Stomach (tissue), 8 donors: ENCODE measurements at regions not wholly inside any gene's neighbourhood (a gene's known extent, or its start where the extent isn't known, plus 50 kb on each side); places are given as distances from the start of the nearest gene placed in this dataset.

ENCODE experiments used
- DNase-seq, 2 donors: peaks; one replicate each; pipeline versions ENCODE4 v3.0.0 to v3.0.0-alpha.2; 2013 to 2019
- H3K27ac ChIP-seq, 5 donors: fragments of 200-600 bp in 4 of 5; sonication (generic) in 4 of 5; one replicate each; pipeline ENCODE4 v1.5.1; 2013 to 2019; ENCODE audit warnings: mild to moderate bottlenecking in 1 of 5, moderate library complexity in 1 of 5
- H3K27me3 ChIP-seq, 3 donors: fragments of 200-600 bp; sonication (generic); one replicate each; pipeline ENCODE4 v1.5.1; 2017 to 2019; ENCODE audit warnings: mixed run types in 1 of 3
- H3K36me3 ChIP-seq, 4 donors: fragments of 200-600 bp; sonication (generic); 1 replicate in 3 of 4; 2 replicates in 1 of 4; pipeline ENCODE4 v1.5.1; 2016 to 2019
- H3K4me1 ChIP-seq, 4 donors: fragments of 200-600 bp; sonication (generic); one replicate each; pipeline ENCODE4 v1.5.1; 2016 to 2019
- H3K4me3 ChIP-seq, 4 donors: fragments of 200-600 bp; sonication (generic) in 3 of 4; one replicate each; pipeline ENCODE4 v1.5.1; 2016 to 2019; ENCODE audit warnings: mild to moderate bottlenecking in 1 of 4
- H3K9me3 ChIP-seq, 4 donors: fragments of 200-600 bp; sonication (generic); one replicate each; pipeline ENCODE4 v1.5.1; 2016 to 2019
- EP300 ChIP-seq: sonication (generic); formaldehyde crosslinking; IDR thresholded peaks from one replicate; pipeline ENCODE4 v1.6.1; 2017; ENCODE audit warnings: antibody characterized with exemption
- POLR2A ChIP-seq, 4 donors: fragments of 450-650 bp; IDR thresholded peaks; one replicate each; pipeline ENCODE4 v1.6.1; 2016; ENCODE audit warnings: antibody characterized with exemption in 4 of 4, control low read depth in 2 of 4, mild to moderate bottlenecking in 1 of 4, moderate library complexity in 1 of 4
- POLR2AphosphoS5 ChIP-seq, 3 donors: sonication (generic); formaldehyde crosslinking; IDR thresholded peaks; one replicate each; pipeline ENCODE4 v1.6.1; 2016; ENCODE audit warnings: antibody characterized with exemption in 3 of 3
- WGBS, 5 donors: extraction: QIAGEN DNeasy Blood & Tissue Kit in 3 of 5; methylation state at CpG; one replicate each; pipeline versions ENCODE4 v1.1.5 to v1.1.7; 2013 to 2018; 5-methylcytosine and 5-hydroxymethylcytosine counted together
- intact Hi-C: fragments of 100-400 bp; cut with DNase I; formaldehyde crosslinking; loops from one replicate; pipeline ENCODE4 v1.15.1; 2023; ENCODE audit warnings: low total_unique reads
- TF ChIP-seq, protein P1 (sequence below), 7 experiments: fragments of 450-650 bp in 4 of 7; fragments of 200-600 bp in 3 of 7; sonication (generic) in 3 of 7; IDR thresholded peaks; one replicate each; pipeline ENCODE4 v1.5.1; 2016 to 2019; ENCODE audit warnings: antibody characterized with exemption in 7 of 7, control low read depth in 2 of 7, mild to moderate bottlenecking in 1 of 7
- donor health status: healthy with polysubstance abuse.
- donor health status: Bipolar disorder and iron deficiency.
- donor health status: healthy.

DNA sequence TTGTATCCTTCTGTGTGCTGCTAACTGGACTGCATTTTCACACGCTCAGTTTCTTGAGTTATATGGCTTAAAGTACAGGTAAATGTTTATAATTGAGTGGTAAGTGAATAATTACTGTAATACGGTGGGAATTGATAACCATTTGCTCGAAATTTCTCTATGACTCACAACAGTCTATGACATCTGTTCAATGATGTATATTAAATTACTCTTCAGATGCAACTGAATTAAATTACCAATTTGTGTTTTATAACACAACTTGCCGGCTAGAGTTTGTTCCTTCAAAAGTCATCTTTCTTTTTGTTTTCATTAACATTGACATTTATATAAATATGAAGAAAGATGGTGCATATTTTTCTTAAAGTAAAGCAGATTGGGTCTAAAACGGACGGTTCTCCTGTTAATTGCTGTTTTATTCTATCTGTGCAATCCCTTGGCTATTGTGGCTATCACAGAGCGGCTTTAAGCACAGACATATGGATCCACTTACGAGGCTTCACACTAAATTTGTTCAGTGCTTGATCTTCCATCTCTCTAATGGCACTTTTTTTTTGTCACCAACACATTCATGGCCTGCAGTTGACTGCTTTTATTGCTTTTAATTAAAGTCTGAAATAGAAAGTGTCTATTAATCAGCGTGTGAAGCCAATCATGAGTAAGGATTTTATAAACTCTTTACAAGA lies 1291.6 kb upstream of the SLC10A2 start:
- no peak overlapping the region for H3K4me3 ChIP-seq
- no peak for TF ChIP-seq EP300
- TF ChIP-seq POLR2AphosphoS5 (IDR thresholded peaks at IDR 0.05) = no peak
- TF ChIP-seq, protein P1, sequence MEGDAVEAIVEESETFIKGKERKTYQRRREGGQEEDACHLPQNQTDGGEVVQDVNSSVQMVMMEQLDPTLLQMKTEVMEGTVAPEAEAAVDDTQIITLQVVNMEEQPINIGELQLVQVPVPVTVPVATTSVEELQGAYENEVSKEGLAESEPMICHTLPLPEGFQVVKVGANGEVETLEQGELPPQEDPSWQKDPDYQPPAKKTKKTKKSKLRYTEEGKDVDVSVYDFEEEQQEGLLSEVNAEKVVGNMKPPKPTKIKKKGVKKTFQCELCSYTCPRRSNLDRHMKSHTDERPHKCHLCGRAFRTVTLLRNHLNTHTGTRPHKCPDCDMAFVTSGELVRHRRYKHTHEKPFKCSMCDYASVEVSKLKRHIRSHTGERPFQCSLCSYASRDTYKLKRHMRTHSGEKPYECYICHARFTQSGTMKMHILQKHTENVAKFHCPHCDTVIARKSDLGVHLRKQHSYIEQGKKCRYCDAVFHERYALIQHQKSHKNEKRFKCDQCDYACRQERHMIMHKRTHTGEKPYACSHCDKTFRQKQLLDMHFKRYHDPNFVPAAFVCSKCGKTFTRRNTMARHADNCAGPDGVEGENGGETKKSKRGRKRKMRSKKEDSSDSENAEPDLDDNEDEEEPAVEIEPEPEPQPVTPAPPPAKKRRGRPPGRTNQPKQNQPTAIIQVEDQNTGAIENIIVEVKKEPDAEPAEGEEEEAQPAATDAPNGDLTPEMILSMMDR (IDR thresholded peaks at IDR 0.05) = no peak
- TF ChIP-seq POLR2A (IDR thresholded peaks at IDR 0.05) = no peak
- 67 to 82% (median 80%) methylated on average over 9 of the region's 9 CpGs for WGBS, 5 donors

DNA sequence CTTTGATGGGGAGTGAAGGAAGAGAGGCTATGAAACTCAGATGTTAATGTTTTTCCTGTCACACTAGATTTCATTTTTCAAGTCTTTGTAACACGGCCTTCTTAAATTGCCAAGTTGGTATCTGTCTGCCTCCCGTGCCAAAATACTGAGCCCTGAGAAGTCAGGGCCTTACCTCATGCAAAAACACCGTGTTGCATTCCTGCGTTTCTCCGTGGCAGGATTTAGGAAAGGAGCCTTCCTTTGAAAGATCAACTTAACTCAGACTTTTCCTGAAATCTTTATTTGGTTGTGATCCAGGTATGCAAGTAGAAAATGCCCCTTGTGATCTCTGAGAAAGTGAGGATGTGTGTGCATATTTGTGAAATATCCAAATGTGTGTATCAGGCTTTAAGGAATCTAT lies 1291.0 kb upstream of the SLC10A2 start:
- Histone ChIP-seq H3K27ac (no peak overlapping the region), H3K27me3 (no peaks in the 10 kb centered on the region), H3K4me1 (no peaks in the 10 kb centered on the region), H3K36me3 (no peaks in the 10 kb centered on the region), H3K4me3 (no peak overlapping the region), H3K9me3 (peaks cover 0 to 3% (median 1%) of the 10 kb centered on the region in 4 donors)
- peak in 1 of 2 donors; percentile 22 for DNase-seq
- TF ChIP-seq POLR2A (IDR thresholded peaks at IDR 0.05) = no peak
- TF ChIP-seq, protein P1 (IDR thresholded peaks at IDR 0.05) = no peak
- TF ChIP-seq EP300 = no peak
- TF ChIP-seq POLR2AphosphoS5 (IDR thresholded peaks at IDR 0.05) = no peak
- intact Hi-C loops = no loop called here
- WGBS, 5 donors = 29 to 54% (median 44%) methylated on average over 5 of the region's 5 CpGs

More for the DNA sequence above, 1291.6 kb upstream of the SLC10A2 start:
- Histone ChIP-seq H3K27ac (no peak overlapping the region), H3K4me1 (no peaks in the 10 kb centered on the region), H3K27me3 (no peaks in the 10 kb centered on the region), H3K36me3 (no peaks in the 10 kb centered on the region), H3K9me3 (peaks cover 0 to 9% (median 3%) of the 10 kb centered on the region in 4 donors)
- no peak for DNase-seq
- intact Hi-C loops = no loop called here

DNA sequence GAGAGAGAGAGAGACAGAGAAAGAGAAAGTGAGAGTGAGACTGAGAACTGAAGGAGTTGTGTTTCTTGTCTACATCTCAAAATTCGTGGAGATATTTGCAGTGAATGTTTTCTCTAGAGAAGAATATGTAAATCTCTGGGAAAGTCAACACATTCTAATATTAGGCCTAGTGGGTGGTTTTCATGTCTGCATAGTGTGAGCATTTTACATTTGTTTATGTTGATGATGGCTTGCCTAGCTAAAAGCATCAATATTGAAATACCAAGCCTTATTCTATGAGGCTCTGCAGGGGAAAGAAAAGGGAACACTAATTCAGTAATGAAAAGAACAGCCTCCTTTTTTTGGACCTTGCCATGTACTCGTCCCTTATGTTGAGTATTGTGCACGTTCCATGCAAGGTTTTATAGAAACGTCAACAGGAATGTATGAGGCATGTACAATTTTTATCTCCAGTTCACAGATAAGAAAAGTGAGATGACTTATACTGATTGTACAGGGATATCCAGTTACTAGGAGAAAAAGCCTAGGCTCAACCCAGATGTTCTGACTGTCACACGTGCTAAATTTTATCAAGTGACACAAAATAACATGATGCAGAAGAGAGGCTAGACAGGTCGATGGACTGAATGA lies 1288.9 kb upstream of the SLC10A2 start:
- no peaks in the 10 kb centered on the region for H3K9me3 ChIP-seq
- no peak for DNase-seq
- no peak for TF ChIP-seq POLR2AphosphoS5 (IDR thresholded peaks at IDR 0.05)
- TF ChIP-seq, protein P1 (IDR thresholded peaks at IDR 0.05) = no peak
- TF ChIP-seq EP300 = no peak
- TF ChIP-seq POLR2A (IDR thresholded peaks at IDR 0.05) = no peak
- 56 to 66% (median 64%) methylated on average over 6 of the region's 6 CpGs for WGBS, 5 donors
- intact Hi-C loops = no loop called here
- H3K27me3 ChIP-seq = no peaks in the 10 kb centered on the region
- no peaks in the 10 kb centered on the region for H3K36me3 ChIP-seq
- no peak overlapping the region for H3K27ac ChIP-seq
- H3K4me1 ChIP-seq = no peaks in the 10 kb centered on the region
- H3K4me3 ChIP-seq = no peak overlapping the region

DNA sequence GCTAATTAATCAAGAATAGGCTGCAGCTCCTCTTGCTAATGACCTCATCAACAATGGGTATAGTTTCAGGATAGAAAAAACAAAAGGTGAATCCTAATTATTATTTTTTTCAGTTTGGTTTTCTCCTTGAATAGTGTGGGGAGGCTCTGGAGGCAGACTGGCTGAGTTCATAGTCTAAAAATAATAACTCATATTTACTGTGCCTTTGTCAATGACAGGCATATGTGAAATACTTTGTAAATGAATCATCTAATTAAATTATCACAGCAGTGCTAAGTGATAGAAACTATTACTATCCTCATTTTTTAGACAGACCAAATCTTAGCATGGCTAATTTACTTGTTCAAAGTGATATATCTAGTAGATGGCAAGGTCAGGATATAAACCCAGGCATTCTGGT lies 1261.0 kb upstream of the SLC10A2 start:
- TF ChIP-seq POLR2AphosphoS5 (IDR thresholded peaks at IDR 0.05) = no peak
- TF ChIP-seq, protein P1 (IDR thresholded peaks at IDR 0.05) = no peak
- TF ChIP-seq EP300 = no peak
- no peak for TF ChIP-seq POLR2A (IDR thresholded peaks at IDR 0.05)
- Histone ChIP-seq H3K9me3 (peaks cover 0 to 15% (median 5%) of the 10 kb centered on the region in 4 donors), H3K27ac (no peak overlapping the region), H3K36me3 (no peaks in the 10 kb centered on the region), H3K27me3 (no peaks in the 10 kb centered on the region), H3K4me3 (no peak overlapping the region), H3K4me1 (no peaks in the 10 kb centered on the region)
- intact Hi-C loops = no loop called here
- no peak for DNase-seq
